B cell (primary cell): ENCODE measurements at regions not wholly inside any gene's neighbourhood (a gene's known extent, or its start where the extent isn't known, plus 50 kb on each side); places are given as distances from the start of the nearest gene placed in this dataset.

Experiments used
- ATAC-seq: fragments of 200-7000 bp; cut with Tn5 transposase; one replicate; pipeline ENCODE4 v1.10.0; 2021; ENCODE audit warnings: low read depth, mild to moderate bottlenecking, moderate number of reproducible peaks, moderate library complexity
- CTCF ChIA-PET: fragments of 350-600 bp; sonication (Branson Sonifier 250); formaldehyde crosslinking; loops from one replicate; lab custom pipeline; 2021; ENCODE audit warnings: antibody characterized with exemption, inconsistent platforms; lab: Charles Lee
- POLR2A ChIA-PET: fragments of 350-600 bp; sonication (Branson Sonifier 250); formaldehyde crosslinking; loops from one replicate; lab custom pipeline; 2021; ENCODE audit warnings: antibody characterized with exemption; lab: Charles Lee
- DNase-seq: peaks from one replicate; pipeline ENCODE4 v3.0.0; 2013
- H2AFZ ChIP-seq: 2 replicates; pipeline ENCODE4 v1.6.1; 2012; ENCODE audit warnings: mild to moderate bottlenecking, low read depth, low read length; ENCODE audit not compliant: insufficient read depth, poor library complexity, severe bottlenecking
- H3K27ac ChIP-seq, 2 donors: 1 replicate in 1 of 2; 2 replicates in 1 of 2; pipeline ENCODE4 v1.5.1; 2012 to 2013; ENCODE audit warnings: low read length in 2 of 2, mild to moderate bottlenecking in 2 of 2, moderate library complexity in 1 of 2
- H3K27me3 ChIP-seq, 4 experiments: fragments of 200-600 bp in 1 of 4; sonication (generic) in 1 of 4; replicated peaks in 1 of 4; 1 replicate in 2 of 4; 2 replicates in 2 of 4; pipeline versions ENCODE4 v1.6.1 to v1.7.0; 2013 to 2016; ENCODE audit warnings: low read length in 3 of 4, mild to moderate bottlenecking in 2 of 4, mixed read lengths in 1 of 4, moderate library complexity in 1 of 4; ENCODE audit not compliant: insufficient read depth in 4 of 4, control insufficient read depth in 3 of 4; ENCODE audit errors: control extremely low read depth in 1 of 4
- H3K36me3 ChIP-seq, 2 experiments: replicated peaks in 1 of 2; 1 replicate in 1 of 2; 2 replicates in 1 of 2; pipeline versions ENCODE4 v1.6.1 to v1.7.1; 2013; ENCODE audit warnings: low read length in 1 of 2; ENCODE audit not compliant: insufficient read depth in 2 of 2, control insufficient read depth in 1 of 2; ENCODE audit errors: control extremely low read depth in 1 of 2, extremely low read depth in 1 of 2
- H3K4me1 ChIP-seq, 2 donors: fragments of 200-600 bp in 1 of 2; sonication (generic) in 1 of 2; 1 replicate in 1 of 2; 2 replicates in 1 of 2; pipeline versions ENCODE4 v1.5.1 to v1.6.1; 2013 to 2017; ENCODE audit warnings: low read length in 2 of 2; ENCODE audit not compliant: control insufficient read depth in 2 of 2, insufficient read depth in 2 of 2
- H3K4me2 ChIP-seq: replicated peaks from 2 replicates; pipeline ENCODE3; 2012; ENCODE audit warnings: mild to moderate bottlenecking, low read depth, low read length; ENCODE audit not compliant: poor library complexity, severe bottlenecking
- H3K4me3 ChIP-seq, 5 experiments: fragments of 200-600 bp in 1 of 5; sonication (generic) in 1 of 5; 1 replicate in 3 of 5; 2 replicates in 2 of 5; pipeline versions ENCODE4 v1.5.1 to v1.7.0; 2011 to 2016; ENCODE audit warnings: low read length in 4 of 5, mild to moderate bottlenecking in 4 of 5, low read depth in 2 of 5, control low read depth in 1 of 5, moderate library complexity in 1 of 5; ENCODE audit not compliant: insufficient read depth in 1 of 5; ENCODE audit errors: control extremely low read depth in 1 of 5, extremely low read depth in 1 of 5
- H3K79me2 ChIP-seq: fragments of 200-600 bp; sonication (generic); one replicate; pipeline ENCODE4 v1.6.0; 2016; ENCODE audit warnings: low read length; ENCODE audit not compliant: control insufficient read depth, insufficient read depth
- H3K9ac ChIP-seq: fragments of 200-600 bp; sonication (generic); 2 replicates; pipeline ENCODE4 v1.6.1; 2017; ENCODE audit warnings: mild to moderate bottlenecking, low read length, moderate library complexity
- H3K9me3 ChIP-seq, 3 donors: one replicate each; pipeline versions ENCODE4 v1.6.1 to v1.7.1; 2013; ENCODE audit warnings: low read length in 2 of 3; ENCODE audit not compliant: control insufficient read depth in 2 of 3, insufficient read depth in 1 of 3; ENCODE audit errors: control extremely low read depth in 1 of 3
- H4K20me1 ChIP-seq: 2 replicates; pipeline ENCODE4 v1.6.0; 2012; ENCODE audit warnings: mild to moderate bottlenecking, low read length; ENCODE audit not compliant: insufficient read depth, control insufficient read depth, poor library complexity, severe bottlenecking
- H3K27ac Mint-ChIP-seq: one replicate; pipeline ENCODE4 v1.8.0; 2021; ENCODE audit warnings: mixed read lengths
- H3K27me3 Mint-ChIP-seq: one replicate; pipeline ENCODE4 v1.8.0; 2021; ENCODE audit warnings: mixed read lengths
- H3K4me1 Mint-ChIP-seq: one replicate; pipeline ENCODE4 v1.8.0; 2021; ENCODE audit warnings: mixed read lengths
- H3K4me3 Mint-ChIP-seq: one replicate; pipeline ENCODE4 v1.8.0; 2021; ENCODE audit warnings: mixed read lengths
- H3K9me3 Mint-ChIP-seq: one replicate; pipeline ENCODE4 v1.8.0; 2022; ENCODE audit warnings: mixed read lengths; ENCODE audit not compliant: insufficient read depth
- EZH2 ChIP-seq: IDR thresholded peaks from 2 replicates; pipeline ENCODE4 v1.6.1; 2012; ENCODE audit warnings: borderline replicate concordance, low read depth, mild to moderate bottlenecking, moderate library complexity, low read length; ENCODE audit not compliant: insufficient read depth, poor library complexity, severe bottlenecking
- WGBS: methylation state at CpG from one replicate; pipeline ENCODE4 v1.1.5; 2013; ENCODE audit warnings: missing lambda C conversion rate; ENCODE audit not compliant: insufficient coverage; 5-methylcytosine and 5-hydroxymethylcytosine counted together
- intact Hi-C: fragments of 100-400 bp; cut with micrococcal nuclease; formaldehyde crosslinking; loops from one replicate; pipeline ENCODE4 v1.10.0; 2022
- TF ChIP-seq, protein P1 (sequence below): fragments of 200-600 bp; IDR thresholded peaks from one replicate; pipeline ENCODE4 v1.8.0; 2022; ENCODE audit warnings: antibody characterized with exemption, mild to moderate bottlenecking

DNA sequence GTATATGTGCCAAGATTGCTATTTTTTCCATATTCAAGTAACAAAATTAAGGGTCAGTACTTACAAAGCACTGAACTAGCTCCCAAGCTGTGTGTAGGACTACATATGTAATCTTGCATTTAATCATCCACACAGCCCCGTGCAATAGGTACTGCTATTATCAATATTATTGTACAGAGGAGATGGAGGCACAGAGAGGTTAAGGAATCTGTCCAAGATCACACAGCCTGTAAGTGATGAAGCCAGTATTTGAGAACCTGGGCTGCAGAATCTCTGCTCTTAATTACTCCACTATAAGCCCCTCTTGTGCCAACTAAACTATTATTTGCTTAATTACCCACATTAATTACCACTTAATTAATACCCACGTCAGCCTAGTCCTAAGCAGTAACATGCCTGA, 134.1 kb downstream of the KATNIP start:
- no peaks in the 10 kb centered on the region for H3K27me3 Mint-ChIP-seq
- DNase-seq (no peak), ATAC-seq (no peak)
- no peaks in the 10 kb centered on the region for H4K20me1 ChIP-seq
- H3K27me3 ChIP-seq: no peaks in the 10 kb centered on the region
- peaks cover 0 to 36% of the 10 kb centered on the region in 2 experiments for H3K36me3 ChIP-seq
- H3K4me3 ChIP-seq: no peak overlapping the region
- intact Hi-C loops: no loop called here
- no peak overlapping the region for H3K4me2 ChIP-seq
- H3K27ac Mint-ChIP-seq: no peak overlapping the region
- no peak overlapping the region for H3K27ac ChIP-seq
- no peak for TF ChIP-seq EZH2
- TF ChIP-seq, protein P1, sequence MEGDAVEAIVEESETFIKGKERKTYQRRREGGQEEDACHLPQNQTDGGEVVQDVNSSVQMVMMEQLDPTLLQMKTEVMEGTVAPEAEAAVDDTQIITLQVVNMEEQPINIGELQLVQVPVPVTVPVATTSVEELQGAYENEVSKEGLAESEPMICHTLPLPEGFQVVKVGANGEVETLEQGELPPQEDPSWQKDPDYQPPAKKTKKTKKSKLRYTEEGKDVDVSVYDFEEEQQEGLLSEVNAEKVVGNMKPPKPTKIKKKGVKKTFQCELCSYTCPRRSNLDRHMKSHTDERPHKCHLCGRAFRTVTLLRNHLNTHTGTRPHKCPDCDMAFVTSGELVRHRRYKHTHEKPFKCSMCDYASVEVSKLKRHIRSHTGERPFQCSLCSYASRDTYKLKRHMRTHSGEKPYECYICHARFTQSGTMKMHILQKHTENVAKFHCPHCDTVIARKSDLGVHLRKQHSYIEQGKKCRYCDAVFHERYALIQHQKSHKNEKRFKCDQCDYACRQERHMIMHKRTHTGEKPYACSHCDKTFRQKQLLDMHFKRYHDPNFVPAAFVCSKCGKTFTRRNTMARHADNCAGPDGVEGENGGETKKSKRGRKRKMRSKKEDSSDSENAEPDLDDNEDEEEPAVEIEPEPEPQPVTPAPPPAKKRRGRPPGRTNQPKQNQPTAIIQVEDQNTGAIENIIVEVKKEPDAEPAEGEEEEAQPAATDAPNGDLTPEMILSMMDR: no peak
- no peaks in the 10 kb centered on the region for H3K4me1 ChIP-seq
- H3K9ac ChIP-seq: no peak overlapping the region
- WGBS: no CpG with 5 or more reads among the region's 2 CpGs
- no peaks in the 10 kb centered on the region for H3K4me1 Mint-ChIP-seq
- H3K4me3 Mint-ChIP-seq: no peak overlapping the region
- no peaks in the 10 kb centered on the region for H3K9me3 Mint-ChIP-seq
- H3K9me3 ChIP-seq: no peaks in the 10 kb centered on the region
- CTCF ChIA-PET: no interaction called here
- POLR2A ChIA-PET: no interaction called here
- H3K79me2 ChIP-seq: no peaks in the 10 kb centered on the region
- no peak overlapping the region for H2AFZ ChIP-seq

DNA sequence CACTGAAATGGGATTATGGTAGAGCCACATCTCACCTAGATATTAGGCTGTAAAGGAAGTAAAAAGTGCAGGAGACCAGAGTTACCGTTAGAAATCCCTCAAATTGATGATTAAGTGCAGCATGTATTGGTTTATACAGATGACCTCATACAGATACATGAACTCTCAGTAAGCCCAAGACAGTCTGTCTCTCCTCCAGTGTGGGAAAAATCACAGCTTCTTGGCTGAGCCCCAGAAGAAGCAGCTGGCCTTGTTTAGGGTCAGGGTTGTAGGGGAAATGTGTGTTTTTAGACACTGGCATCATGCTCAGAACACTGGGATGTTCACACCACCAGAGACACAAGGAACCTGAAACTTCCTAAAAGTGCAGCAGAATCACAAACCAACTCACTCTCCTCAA, 135.9 kb downstream of the KATNIP start:
- H3K4me2 ChIP-seq: no peak overlapping the region

More for the DNA sequence above, 135.9 kb downstream of the KATNIP start:
- no peaks in the 10 kb centered on the region for H3K9me3 Mint-ChIP-seq
- Histone ChIP-seq H3K79me2 (no peaks in the 10 kb centered on the region), H3K27ac (no peak overlapping the region), H3K36me3 (peaks cover 0 to 28% of the 10 kb centered on the region in 2 experiments), H4K20me1 (no peaks in the 10 kb centered on the region), H3K9me3 (no peaks in the 10 kb centered on the region), H3K4me1 (no peaks in the 10 kb centered on the region), H2AFZ (no peak overlapping the region), H3K4me3 (no peak overlapping the region), H3K27me3 (no peaks in the 10 kb centered on the region), H3K9ac (no peak overlapping the region)
- no peak overlapping the region for H3K27ac Mint-ChIP-seq
- H3K4me1 Mint-ChIP-seq: no peaks in the 10 kb centered on the region
- H3K4me3 Mint-ChIP-seq: no peak overlapping the region
- DNase-seq: no peak
- no CpG with 5 or more reads among the region's 1 CpG for WGBS
- ChIA-PET POLR2A (no interaction called here), CTCF (no interaction called here)
- TF ChIP-seq EZH2: no peak
- TF ChIP-seq, protein P1: no peak
- no peaks in the 10 kb centered on the region for H3K27me3 Mint-ChIP-seq
- ATAC-seq: no peak
- intact Hi-C loops: no loop called here
